ENCODE measurements at regions not wholly inside any gene's neighbourhood (a gene's known extent, or its start where the extent isn't known, plus 50 kb on each side); places are given as distances from the start of the nearest gene placed in this dataset.

GRCh38 chr3:156016902-156017301 lies 103.5 kb upstream of the KCNAB1 start:
- TF ChIP-seq CTCF (IDR thresholded peaks at IDR 0.05; ENCODE audit: extremely low read depth in 1 of 2, insufficient read depth in 1 of 2, low read depth in 1 of 2, low read length in 2 of 2) (no peak), POLR2A (IDR thresholded peaks at IDR 0.05; ENCODE audit: low read depth, low read length) (no peak), POLR2AphosphoS5 (IDR thresholded peaks at IDR 0.05; ENCODE audit: insufficient read depth, low read depth, low read length) (no peak), EZH2 (IDR thresholded peaks at IDR 0.05; ENCODE audit: borderline replicate concordance, low read depth, low read length, severe bottlenecking) (no peak)
- TF ChIP-seq, protein P1, sequence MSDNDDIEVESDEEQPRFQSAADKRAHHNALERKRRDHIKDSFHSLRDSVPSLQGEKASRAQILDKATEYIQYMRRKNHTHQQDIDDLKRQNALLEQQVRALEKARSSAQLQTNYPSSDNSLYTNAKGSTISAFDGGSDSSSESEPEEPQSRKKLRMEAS (IDR thresholded peaks at IDR 0.05; ENCODE audit: insufficient read depth, insufficient read length): no peak

Data from endothelial cell of umbilical vein (primary cell).